Esophagus (tissue), 2 donors: ENCODE measurements at regions not wholly inside any gene's neighbourhood (a gene's known extent, or its start where the extent isn't known, plus 50 kb on each side); places are given as distances from the start of the nearest gene placed in this dataset.

Source experiments
- H3K27ac ChIP-seq, 2 donors: one replicate each; pipeline ENCODE4 v1.5.1; 2013; ENCODE audit warnings: low read depth in 2 of 2, mild to moderate bottlenecking in 2 of 2, inconsistent platforms in 1 of 2, low read length in 1 of 2, moderate library complexity in 1 of 2
- H3K27me3 ChIP-seq, 2 donors: one replicate each; pipeline ENCODE4 v1.6.1; 2013; ENCODE audit warnings: low read length in 2 of 2, control low read depth in 1 of 2, mild to moderate bottlenecking in 1 of 2; ENCODE audit not compliant: insufficient read depth in 2 of 2, control insufficient read depth in 1 of 2
- H3K36me3 ChIP-seq, 2 donors: one replicate each; pipeline ENCODE4 v1.6.1; 2013; ENCODE audit warnings: low read length in 1 of 2; ENCODE audit not compliant: control insufficient read depth in 2 of 2, insufficient read depth in 2 of 2
- H3K4me1 ChIP-seq, 2 donors: one replicate each; pipeline ENCODE4 v1.6.1; 2013; ENCODE audit warnings: low read length in 1 of 2; ENCODE audit not compliant: control insufficient read depth in 2 of 2, insufficient read depth in 2 of 2
- H3K4me3 ChIP-seq, 2 donors: one replicate each; pipeline ENCODE4 v1.5.1; 2013; ENCODE audit warnings: low read length in 2 of 2, mild to moderate bottlenecking in 2 of 2, low read depth in 1 of 2, moderate library complexity in 1 of 2
- H3K9me3 ChIP-seq, 2 donors: one replicate each; pipeline ENCODE4 v1.6.1; 2013; ENCODE audit warnings: mild to moderate bottlenecking in 2 of 2, low read depth in 1 of 2, low read length in 1 of 2, moderate library complexity in 1 of 2; ENCODE audit not compliant: control insufficient read depth in 2 of 2, insufficient read depth in 1 of 2
- WGBS, 2 donors: extraction: QIAGEN DNeasy Blood & Tissue Kit; methylation state at CpG; one replicate each; pipeline ENCODE4 v1.1.7; 2013; 5-methylcytosine and 5-hydroxymethylcytosine counted together
- donor health status: healthy with polysubstance abuse.
- donor health status: Bipolar disorder and iron deficiency.

DNA sequence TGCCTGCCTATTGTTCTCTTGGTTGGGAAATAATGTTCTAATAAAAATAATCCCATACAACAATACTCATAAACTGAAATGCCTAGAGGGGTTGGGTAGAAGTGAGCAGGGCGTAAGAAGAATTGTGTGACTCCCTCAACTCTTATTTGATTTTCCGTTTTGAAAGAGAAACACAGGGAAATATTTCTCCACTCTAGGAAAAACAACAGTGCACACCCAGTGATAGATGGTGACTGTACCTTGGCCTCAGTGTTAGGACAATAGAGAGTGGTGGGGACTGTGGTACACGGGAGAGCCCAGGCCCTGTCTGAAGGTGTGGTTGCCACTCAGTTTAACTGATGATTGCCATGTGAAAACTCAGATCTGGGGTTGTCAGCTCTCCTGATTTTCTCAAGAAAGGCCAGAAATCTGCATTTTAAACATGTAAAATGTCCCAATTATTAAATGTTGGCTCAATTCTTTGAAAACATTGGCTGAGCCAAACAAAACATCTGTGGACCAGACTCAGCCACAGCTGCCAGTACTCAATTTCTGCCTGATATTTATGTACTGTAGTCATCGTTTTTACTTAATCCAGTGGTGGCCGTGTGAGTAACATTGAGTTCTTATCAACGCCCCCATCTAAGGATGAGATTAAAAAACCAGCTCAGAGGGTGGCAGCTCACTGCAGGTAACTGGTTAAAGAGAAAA, 103.8 kb upstream of the ZNF618 start:
- Histone ChIP-seq H3K4me1 (no peaks in the 10 kb centered on the region), H3K9me3 (no peaks in the 10 kb centered on the region), H3K4me3 (no peak overlapping the region), H3K27me3 (no peaks in the 10 kb centered on the region), H3K27ac (no peak overlapping the region), H3K36me3 (no peaks in the 10 kb centered on the region)
- WGBS, 2 donors: 56 to 64% methylated on average over 6 of the region's 6 CpGs

GRCh38 chr9:113774963-113775362, 101.1 kb upstream of the ZNF618 start:
- 82 to 93% methylated on average over 1 of the region's 1 CpG for WGBS, 2 donors
- no peaks in the 10 kb centered on the region for H3K27me3 ChIP-seq

DNA sequence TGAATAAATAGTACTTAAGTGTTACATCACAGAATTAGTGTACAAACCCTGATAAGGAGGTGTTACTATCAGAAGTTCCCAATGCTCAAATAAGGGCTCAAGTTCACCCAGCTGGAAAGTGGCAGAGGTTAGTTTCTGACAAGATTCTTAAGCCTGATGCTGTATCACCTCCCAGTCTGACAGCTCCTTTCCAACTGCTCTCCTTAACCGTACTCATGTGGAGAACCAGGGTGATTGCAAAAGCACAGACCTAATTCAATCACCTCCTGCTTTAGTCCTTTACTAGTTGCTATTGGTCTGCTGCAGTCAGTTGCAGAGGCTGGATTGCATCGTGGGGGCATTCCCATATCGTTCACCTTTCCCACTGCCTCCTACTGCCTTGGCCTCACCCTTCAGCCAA, 100.4 kb upstream of the ZNF618 start:
- 52 to 70% methylated on average over 3 of the region's 3 CpGs for WGBS, 2 donors

More at GRCh38 chr9:113774963-113775362, 101.1 kb upstream of the ZNF618 start:
- Histone ChIP-seq H3K27ac (no peak overlapping the region), H3K4me1 (no peaks in the 10 kb centered on the region), H3K36me3 (no peaks in the 10 kb centered on the region), H3K9me3 (peaks cover 2% of the 10 kb centered on the region in 2 donors), H3K4me3 (no peak overlapping the region)

DNA sequence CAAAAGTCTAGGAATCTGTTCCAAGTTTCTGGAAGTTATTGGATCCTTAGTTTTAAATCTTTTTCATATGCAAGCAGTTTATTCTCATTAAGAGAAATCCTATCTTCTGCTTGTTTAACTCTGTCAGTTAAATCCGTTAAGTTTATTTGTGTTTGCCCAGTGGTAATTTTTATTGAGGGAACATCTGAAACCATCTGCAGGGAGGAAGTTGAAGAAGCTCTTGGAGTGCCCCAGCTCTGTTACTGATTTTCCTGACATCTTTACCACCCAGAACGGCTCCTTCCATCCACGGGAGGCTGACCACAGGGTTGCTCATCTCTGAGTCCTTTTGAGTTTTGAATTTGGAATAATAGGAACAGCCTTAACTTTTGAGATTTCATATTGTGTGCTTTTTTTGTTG, 99.9 kb upstream of the ZNF618 start:
- Histone ChIP-seq H3K27ac (no peak overlapping the region), H3K4me3 (no peak overlapping the region), H3K9me3 (peaks cover 2% of the 10 kb centered on the region in 2 donors), H3K4me1 (no peaks in the 10 kb centered on the region), H3K36me3 (no peaks in the 10 kb centered on the region), H3K27me3 (no peaks in the 10 kb centered on the region)
- 54 to 62% methylated on average over 3 of the region's 3 CpGs for WGBS, 2 donors

More for the DNA sequence above, 100.4 kb upstream of the ZNF618 start:
- H3K27ac ChIP-seq: no peak overlapping the region
- H3K4me1 ChIP-seq: no peaks in the 10 kb centered on the region
- H3K27me3 ChIP-seq: no peaks in the 10 kb centered on the region
- no peak overlapping the region for H3K4me3 ChIP-seq
- H3K9me3 ChIP-seq: peaks cover 2% of the 10 kb centered on the region in 2 donors
- H3K36me3 ChIP-seq: no peaks in the 10 kb centered on the region

GRCh38 chr9:113781381-113781780, 94.7 kb upstream of the ZNF618 start:
- Histone ChIP-seq H3K36me3 (no peaks in the 10 kb centered on the region), H3K4me3 (no peak overlapping the region), H3K27me3 (no peaks in the 10 kb centered on the region), H3K27ac (no peak overlapping the region), H3K4me1 (peaks cover 0 to 2% of the 10 kb centered on the region in 2 donors), H3K9me3 (peaks cover 2% of the 10 kb centered on the region in 2 donors)
- WGBS, 2 donors: 84 to 90% methylated on average over 2 of the region's 2 CpGs

GRCh38 chr9:113781896-113782295, 94.2 kb upstream of the ZNF618 start:
- 81 to 82% methylated on average over 7 of the region's 7 CpGs for WGBS, 2 donors
- peaks cover 2% of the 10 kb centered on the region in 2 donors for H3K9me3 ChIP-seq
- no peak overlapping the region for H3K27ac ChIP-seq

DNA sequence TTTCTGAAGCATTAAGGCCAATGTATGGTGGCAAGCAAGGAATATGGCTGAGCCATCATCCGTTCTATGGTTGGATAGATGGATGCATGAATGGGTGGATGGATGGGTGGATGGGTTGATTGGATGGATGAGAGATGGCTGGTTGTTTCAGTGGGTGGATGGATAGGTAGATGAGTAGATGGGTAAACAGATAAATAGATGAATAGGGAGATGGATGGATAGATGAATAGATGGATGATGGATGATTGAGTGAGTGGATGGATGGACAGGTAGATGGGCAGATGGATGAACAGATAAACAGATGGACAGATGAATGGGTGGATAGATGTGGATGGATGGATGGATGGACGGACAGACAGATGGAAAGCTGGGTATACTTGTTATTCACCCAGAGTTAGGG, 92.6 kb upstream of the ZNF618 start:
- H3K27me3 ChIP-seq: no peaks in the 10 kb centered on the region
- no peaks in the 10 kb centered on the region for H3K9me3 ChIP-seq
- WGBS, 2 donors: 94% methylated on average over 2 of the region's 2 CpGs
- no peak overlapping the region for H3K4me3 ChIP-seq
- H3K4me1 ChIP-seq: peaks cover 0 to 2% of the 10 kb centered on the region in 2 donors
- H3K27ac ChIP-seq: no peak overlapping the region
- H3K36me3 ChIP-seq: no peaks in the 10 kb centered on the region

More at GRCh38 chr9:113781896-113782295, 94.2 kb upstream of the ZNF618 start:
- no peaks in the 10 kb centered on the region for H3K36me3 ChIP-seq
- no peaks in the 10 kb centered on the region for H3K27me3 ChIP-seq
- peaks cover 0 to 2% of the 10 kb centered on the region in 2 donors for H3K4me1 ChIP-seq
- no peak overlapping the region for H3K4me3 ChIP-seq

DNA sequence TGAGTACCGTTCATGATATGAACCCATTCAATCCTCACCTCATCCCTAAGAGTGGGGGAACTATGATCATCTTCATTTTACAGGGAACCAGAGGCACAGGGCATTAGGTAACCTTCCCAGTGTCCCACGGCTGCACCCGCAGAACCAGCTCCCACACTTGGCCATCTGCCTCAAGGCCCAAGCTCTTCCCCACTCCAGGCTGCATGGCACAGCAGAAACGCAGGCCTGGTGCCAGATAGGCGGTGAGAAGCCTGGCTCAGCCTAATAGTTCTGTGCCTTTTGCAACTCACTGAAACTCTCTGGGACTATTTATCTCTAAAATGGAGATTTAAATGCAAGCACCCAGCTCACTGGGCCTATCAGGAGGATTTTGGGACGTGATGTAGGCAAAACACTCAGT, 90.8 kb upstream of the ZNF618 start:
- no peaks in the 10 kb centered on the region for H3K27me3 ChIP-seq
- no peak overlapping the region for H3K4me3 ChIP-seq
- no peaks in the 10 kb centered on the region for H3K36me3 ChIP-seq
- 57 to 64% methylated on average over 6 of the region's 6 CpGs for WGBS, 2 donors
- no peaks in the 10 kb centered on the region for H3K9me3 ChIP-seq
- no peak overlapping the region for H3K27ac ChIP-seq
- H3K4me1 ChIP-seq: peaks cover 0 to 2% of the 10 kb centered on the region in 2 donors

DNA sequence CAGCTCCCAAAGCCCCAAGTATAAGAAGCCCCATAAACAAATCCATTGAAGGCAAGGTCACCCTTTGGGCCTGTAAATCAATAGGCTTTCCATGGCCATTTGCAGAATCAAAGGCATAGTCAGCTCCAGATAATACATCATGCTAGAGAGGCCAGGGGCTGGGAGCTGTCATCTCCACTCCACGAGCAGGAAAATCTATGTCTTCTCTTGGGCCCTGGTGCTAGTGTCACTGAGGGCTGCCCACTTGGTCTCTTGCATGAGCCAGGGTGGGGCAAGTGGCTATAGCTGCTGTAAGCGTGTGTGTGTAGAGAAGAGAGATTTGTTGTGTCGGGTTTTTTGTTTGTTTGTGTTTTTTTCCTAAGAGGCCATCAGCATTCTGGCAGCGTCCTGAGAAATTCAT, 90.0 kb upstream of the ZNF618 start:
- no peaks in the 10 kb centered on the region for H3K9me3 ChIP-seq
- WGBS, 2 donors: 72 to 80% methylated on average over 4 of the region's 4 CpGs
- H3K36me3 ChIP-seq: no peaks in the 10 kb centered on the region
- no peak overlapping the region for H3K4me3 ChIP-seq
- H3K27ac ChIP-seq: no peak overlapping the region
- peaks cover 0 to 2% of the 10 kb centered on the region in 2 donors for H3K4me1 ChIP-seq
- H3K27me3 ChIP-seq: no peaks in the 10 kb centered on the region

- H3K4me1 ChIP-seq: peaks cover 0 to 2% of the 10 kb centered on the region in 2 donors
- no peaks in the 10 kb centered on the region for H3K36me3 ChIP-seq
- H3K4me3 ChIP-seq: no peak overlapping the region
- H3K27ac ChIP-seq: no peak overlapping the region
- WGBS, 2 donors: 78 to 80% methylated on average over 8 of the region's 8 CpGs
- H3K27me3 ChIP-seq: no peaks in the 10 kb centered on the region
- H3K9me3 ChIP-seq: no peaks in the 10 kb centered on the region
These were observed 88.2 kb upstream of the ZNF618 start for GRCh38 chr9:113787871-113788270.
